ENCODE measurements at regions not wholly inside any gene's neighbourhood (a gene's known extent, or its start where the extent isn't known, plus 50 kb on each side); places are given as distances from the start of the nearest gene placed in this dataset.

GRCh38 chr7:49229246-49229645, 304.9 kb downstream of the CDC14C start:
- no peak for TF ChIP-seq CTCF (IDR thresholded peaks at IDR 0.05)

GRCh38 chr7:49243521-49243920, 319.2 kb downstream of the CDC14C start:
- peak; percentile 53 for TF ChIP-seq CTCF (IDR thresholded peaks at IDR 0.05)

- no peak for TF ChIP-seq CTCF (IDR thresholded peaks at IDR 0.05)
Observed at GRCh38 chr7:49244543-49244942, 320.2 kb downstream of the CDC14C start.

GRCh38 chr7:49245062-49245461, 320.7 kb downstream of the CDC14C start:
- no peak for TF ChIP-seq CTCF (IDR thresholded peaks at IDR 0.05)

- TF ChIP-seq CTCF (IDR thresholded peaks at IDR 0.05): no peak
Observed at GRCh38 chr7:49247759-49248158, 323.4 kb downstream of the CDC14C start.

- TF ChIP-seq CTCF (IDR thresholded peaks at IDR 0.05): no peak
Observed at GRCh38 chr7:49255054-49255453, 330.7 kb downstream of the CDC14C start.

- no peak for TF ChIP-seq CTCF (IDR thresholded peaks at IDR 0.05)
Observed at GRCh38 chr7:49260538-49260937, 336.2 kb downstream of the CDC14C start.

GRCh38 chr7:49261928-49262327, 337.6 kb downstream of the CDC14C start:
- TF ChIP-seq CTCF (IDR thresholded peaks at IDR 0.05): no peak
